GM18502 (cell line): ENCODE measurements at regions not wholly inside any gene's neighbourhood (a gene's known extent, or its start where the extent isn't known, plus 50 kb on each side); places are given as distances from the start of the nearest gene placed in this dataset.

ENCODE experiments used
- ATAC-seq: cut with Tn5 transposase; IDR thresholded peaks from one replicate; pipeline ENCODE4 v1.9.1; 2021; ENCODE audit warnings: mild to moderate bottlenecking; ENCODE audit not compliant: unreplicated experiment, poor library complexity

- ATAC-seq, result no peak
Observed at GRCh38 chr6:22069306-22069800, 227.5 kb downstream of the PRL start.

DNA sequence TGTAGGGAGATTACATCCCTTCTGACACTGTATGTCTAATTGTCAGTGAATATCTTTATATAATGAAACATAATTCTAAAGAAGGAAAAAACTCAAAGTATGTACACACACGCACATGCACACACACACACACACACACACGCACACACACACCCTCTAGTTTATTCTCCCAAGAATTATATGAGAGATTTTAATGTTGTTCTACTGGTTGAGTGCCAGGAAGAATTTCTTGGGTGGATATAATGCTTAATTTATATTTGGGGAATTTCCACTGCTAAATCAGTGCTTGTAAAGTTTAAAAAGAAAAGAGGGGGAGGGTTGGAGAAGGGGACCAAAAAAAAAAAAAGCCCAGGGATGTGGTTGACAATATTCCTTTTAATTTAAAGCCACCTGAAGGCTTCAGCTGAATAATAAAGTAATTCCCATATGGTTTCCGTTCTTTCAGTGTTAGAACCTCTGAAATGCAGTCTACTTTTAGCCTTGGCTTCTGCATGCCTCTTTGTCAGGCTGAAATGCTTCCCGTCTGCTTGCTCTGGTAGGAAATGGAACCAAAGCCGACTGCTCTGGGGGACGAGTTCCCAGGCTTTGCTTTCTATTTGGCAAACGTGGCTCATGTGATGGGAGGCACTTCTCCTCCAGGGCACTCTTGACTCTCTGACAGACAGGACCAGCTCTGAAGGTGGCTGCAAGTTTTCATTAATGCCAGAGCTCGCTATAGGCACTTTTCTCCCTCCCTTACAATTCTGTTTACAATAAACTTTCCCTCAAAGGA, 225.4 kb downstream of the PRL start:
- no peak for ATAC-seq

- no peak for ATAC-seq
Observed at GRCh38 chr6:22072949-22073348, 223.9 kb downstream of the PRL start.

GRCh38 chr6:22073516-22074198, 223.2 kb downstream of the PRL start:
- no peak for ATAC-seq

- no peak for ATAC-seq
Observed at GRCh38 chr6:22078288-22078687, 218.5 kb downstream of the PRL start.

DNA sequence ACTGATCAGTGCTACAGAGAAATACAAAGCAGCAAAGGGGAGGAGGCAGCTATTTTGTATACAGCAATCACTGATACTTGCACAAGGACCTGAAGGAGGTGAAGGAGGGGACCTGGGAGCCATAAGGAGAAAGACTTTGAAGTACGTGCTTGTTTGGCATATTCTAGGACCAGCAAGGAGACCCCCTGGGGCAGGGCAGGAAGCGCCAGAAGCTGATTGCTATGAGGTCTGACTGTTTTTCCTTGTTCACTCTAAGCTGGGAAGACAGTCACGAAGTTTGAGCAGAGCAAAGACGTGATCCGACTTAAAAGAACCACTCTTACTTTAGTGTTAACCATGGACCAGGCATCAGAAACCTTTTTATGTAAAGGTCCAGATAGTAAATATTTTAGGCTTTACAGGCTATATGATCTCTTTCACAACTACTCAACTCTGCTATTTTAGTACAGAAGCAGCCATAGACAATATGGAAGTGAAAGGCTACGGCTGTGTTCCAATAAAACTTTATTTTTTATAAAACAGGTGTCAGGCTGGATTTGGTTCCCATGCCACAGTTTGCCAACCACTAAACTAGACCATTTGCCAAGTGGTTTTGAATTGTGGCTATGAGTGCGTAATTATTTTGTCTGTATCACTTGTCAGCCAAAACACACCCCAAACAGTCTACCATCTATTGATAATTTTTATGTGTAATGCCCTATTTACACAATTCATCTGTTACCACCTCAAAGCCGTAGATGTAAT, 217.9 kb downstream of the PRL start:
- ATAC-seq, result no peak

DNA sequence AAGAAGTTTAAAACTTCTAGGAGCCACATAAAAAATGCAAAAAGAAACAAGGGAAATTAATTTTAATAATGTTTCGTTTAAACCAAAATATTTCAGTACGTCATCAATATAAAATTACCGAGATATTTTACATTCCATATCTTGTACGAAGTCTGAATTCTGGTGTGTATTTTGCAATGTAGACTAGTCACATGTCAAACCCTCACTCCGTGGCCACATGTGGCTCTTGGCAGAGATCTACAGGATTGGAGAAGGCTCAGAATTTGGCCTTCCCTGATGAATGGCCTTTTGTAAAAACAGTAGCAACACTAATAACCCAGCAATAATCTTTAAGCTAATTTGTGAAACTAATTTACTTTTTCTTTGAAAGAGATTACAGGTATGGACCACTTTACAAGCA, 217.1 kb downstream of the PRL start:
- ATAC-seq, result no peak

DNA sequence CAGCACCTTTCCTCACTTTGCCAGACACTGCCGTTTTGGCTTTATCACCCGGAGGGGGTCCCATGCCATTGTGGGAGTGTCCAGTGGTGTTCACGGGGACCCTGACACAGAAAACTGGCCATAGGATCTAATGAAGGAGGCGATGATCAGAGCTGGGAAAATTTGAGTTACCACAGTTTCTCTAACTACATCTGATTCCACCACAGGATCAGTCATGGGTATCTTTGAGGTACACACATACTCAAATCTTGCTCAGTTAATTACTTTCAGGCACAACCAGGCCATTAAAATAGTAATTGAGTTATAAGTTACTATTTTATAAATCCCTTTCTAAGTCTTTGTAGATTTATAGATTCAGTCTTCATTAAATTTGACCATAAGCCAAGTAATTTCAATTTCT, 215.1 kb downstream of the PRL start:
- peak; percentile 83 for ATAC-seq

- no peak for ATAC-seq
Observed at GRCh38 chr6:22082218-22082617, 214.6 kb downstream of the PRL start.

DNA sequence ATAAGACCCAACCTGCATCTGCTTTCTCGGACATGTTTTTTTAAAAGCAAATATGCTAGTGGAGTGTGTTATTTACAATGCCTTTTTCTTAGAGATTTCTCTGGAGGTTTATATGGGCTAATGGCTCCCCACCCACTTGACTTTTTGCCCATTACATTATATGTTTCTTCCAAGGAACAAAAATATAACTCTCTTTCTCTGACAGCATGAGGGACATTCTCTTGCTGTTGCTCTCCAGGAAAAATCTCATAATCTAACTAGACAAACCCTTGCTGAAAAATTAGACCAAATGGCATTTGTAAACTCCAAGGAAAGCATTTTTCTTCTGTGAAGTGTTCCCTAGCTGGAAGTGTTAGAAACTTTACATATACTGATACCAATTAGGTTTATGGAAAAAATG, 213.7 kb downstream of the PRL start:
- no peak for ATAC-seq

GRCh38 chr6:22087960-22088706, 208.7 kb downstream of the PRL start:
- ATAC-seq, result no peak

DNA sequence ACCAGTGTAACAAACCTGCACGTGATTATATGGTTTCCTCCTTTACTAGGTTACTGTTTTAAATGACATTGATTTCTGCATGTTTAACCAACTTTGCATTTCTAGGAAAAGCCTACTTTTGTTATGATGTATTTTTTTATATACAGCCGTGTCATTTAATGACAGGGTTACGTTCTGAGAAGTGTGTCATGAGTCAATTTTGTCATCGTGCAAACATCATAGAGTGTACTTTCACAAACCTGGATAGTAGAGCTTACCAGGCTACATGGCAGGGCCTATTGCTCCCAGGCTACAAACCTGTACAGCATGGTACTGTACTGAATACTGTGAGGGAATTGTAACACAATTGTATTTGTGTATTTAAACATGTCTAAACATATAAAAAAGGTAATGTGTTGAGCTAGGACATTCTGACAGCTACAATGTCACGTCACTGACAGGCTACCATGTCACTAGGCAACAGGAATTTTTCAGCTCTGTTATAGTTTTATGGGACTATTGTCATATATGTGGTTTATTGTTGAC, 205.3 kb downstream of the PRL start:
- ATAC-seq, result peak; percentile 45

DNA sequence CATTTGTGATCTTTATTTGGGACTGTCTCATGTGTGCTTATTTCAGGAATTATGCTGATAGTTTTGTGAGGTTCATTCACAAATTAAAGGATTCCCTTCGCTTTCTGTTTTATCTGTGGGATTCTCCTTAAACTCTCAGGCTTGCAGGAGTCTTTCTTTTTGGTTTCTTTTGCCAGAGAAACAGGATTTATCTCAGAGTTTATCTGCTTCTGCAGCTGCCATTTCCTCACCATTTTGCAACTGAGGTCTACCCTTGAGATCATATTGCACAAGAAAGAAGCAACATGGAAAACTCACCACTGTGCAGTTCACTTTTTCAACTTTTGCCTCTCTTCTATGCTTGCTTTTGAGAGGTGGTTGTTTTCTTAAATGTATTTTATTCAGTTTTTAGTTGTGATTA, 201.0 kb downstream of the PRL start:
- ATAC-seq, result no peak

DNA sequence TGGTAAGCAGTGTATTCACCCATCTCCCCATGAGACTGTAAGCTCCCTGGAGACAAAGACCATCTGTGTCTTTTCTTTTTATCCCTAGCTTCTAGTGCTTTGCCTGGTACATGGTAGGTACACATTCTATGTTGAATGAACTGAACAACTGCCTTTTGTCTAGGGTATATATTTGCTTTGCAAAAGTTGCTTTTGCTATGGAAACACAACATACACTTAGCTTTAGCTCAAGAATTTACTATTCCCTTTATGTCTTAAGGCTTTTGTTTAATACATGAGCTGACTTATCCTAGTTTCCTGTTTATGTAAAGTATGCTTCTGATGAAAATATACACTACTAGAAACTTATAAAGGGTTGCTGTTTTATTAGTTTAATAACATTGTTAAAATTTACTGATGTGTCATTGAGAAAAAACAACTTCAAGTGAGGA, 198.2 kb downstream of the PRL start:
- ATAC-seq, result no peak

- no peak for ATAC-seq
Observed at GRCh38 chr6:22099231-22099630, 197.6 kb downstream of the PRL start.

DNA sequence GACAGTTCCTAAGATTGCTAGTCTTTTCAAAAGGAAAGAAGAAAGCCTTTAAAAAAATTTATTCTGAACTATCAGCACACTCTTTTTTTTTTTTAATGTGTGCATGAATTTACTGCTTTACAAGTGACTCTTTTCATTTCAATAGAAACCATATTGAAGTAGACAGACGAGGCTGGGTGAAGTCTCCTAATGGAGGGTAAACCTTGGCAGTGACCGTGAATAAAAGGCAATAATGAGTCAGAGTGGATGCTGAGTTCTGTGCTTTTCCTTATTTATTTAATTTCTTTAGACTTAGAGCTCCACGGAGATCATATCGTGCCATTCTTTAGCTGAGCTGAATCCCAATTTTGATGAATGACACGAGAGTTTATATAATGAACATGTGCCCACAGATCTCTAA, 196.9 kb downstream of the PRL start:
- ATAC-seq, result no peak

GRCh38 chr6:22101163-22101562, 195.7 kb downstream of the PRL start:
- ATAC-seq, result no peak

- peak; percentile 82 for ATAC-seq
Observed at GRCh38 chr6:22102671-22103070, 194.2 kb downstream of the PRL start.

DNA sequence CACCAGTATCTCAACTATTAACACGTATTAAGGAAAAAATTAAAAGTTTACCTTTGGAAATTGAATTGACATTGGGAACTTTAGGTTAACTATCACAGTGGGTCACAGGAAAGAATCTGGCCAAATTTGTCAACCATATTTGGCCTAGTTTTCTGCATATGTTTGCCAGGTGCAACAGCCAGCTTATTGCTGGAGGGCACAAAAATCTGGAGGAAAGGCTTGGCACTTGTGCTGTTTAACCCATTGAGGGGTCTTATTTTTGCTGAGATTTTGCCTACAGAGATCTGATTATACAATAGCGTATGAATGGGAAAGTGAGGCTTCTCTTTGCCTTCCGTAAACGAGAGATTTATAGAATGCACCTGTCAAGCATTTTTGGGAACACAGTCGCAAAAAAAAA, 190.4 kb downstream of the PRL start:
- ATAC-seq, result no peak

DNA sequence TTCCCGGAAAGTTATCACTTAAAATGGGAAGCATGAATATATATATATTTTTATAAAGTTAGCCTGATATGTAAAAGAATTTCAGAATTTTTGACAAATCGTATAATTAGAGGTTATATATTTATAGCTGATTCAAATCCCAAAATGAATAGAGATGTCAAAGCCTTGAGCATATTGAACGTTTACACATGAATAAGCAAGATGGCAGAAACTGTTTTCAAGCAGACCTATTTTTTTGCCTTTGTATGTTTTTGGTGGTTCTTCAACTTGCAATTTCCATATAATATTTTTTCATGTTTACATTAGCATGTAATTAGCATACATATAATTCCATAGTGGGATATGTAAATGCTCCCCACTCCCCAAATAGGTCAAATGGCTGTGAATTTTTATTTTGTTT, 189.9 kb downstream of the PRL start:
- no peak for ATAC-seq
